ENCODE measurements at regions not wholly inside any gene's neighbourhood (a gene's known extent, or its start where the extent isn't known, plus 50 kb on each side); places are given as distances from the start of the nearest gene placed in this dataset.

DNA sequence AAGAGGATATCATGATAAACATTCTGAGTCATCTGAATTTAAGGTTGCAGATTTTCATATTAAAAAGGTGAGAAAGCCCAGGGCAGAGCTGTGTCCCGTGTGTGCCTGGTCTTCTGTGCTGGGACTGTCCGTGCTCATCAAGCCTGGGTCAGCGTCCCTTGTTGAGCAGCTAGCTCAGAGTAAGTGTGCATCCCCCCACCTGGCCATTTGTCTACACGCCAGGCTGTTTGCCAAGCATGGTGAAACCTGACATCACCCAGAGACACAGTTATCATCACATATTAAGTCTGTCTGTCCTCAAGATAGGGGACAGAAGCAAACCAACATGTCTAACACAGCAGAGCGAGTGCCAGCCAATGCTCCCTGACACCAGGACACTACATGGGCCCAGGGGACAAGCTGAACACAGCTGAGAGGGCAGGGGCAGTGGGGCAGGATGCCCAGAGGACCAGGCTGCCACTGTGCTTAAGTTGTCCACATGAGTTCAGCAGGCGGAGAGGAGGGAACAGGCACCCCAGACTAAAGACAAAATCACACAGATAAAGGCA lies 57.9 kb upstream of the CNEP1R1 start:
- TF ChIP-seq, protein P1, sequence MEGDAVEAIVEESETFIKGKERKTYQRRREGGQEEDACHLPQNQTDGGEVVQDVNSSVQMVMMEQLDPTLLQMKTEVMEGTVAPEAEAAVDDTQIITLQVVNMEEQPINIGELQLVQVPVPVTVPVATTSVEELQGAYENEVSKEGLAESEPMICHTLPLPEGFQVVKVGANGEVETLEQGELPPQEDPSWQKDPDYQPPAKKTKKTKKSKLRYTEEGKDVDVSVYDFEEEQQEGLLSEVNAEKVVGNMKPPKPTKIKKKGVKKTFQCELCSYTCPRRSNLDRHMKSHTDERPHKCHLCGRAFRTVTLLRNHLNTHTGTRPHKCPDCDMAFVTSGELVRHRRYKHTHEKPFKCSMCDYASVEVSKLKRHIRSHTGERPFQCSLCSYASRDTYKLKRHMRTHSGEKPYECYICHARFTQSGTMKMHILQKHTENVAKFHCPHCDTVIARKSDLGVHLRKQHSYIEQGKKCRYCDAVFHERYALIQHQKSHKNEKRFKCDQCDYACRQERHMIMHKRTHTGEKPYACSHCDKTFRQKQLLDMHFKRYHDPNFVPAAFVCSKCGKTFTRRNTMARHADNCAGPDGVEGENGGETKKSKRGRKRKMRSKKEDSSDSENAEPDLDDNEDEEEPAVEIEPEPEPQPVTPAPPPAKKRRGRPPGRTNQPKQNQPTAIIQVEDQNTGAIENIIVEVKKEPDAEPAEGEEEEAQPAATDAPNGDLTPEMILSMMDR (IDR thresholded peaks at IDR 0.05 in 8 of 11, conservative IDR thresholded peaks at IDR 0.05 in 3 of 11): no peak
- TF ChIP-seq POLR2AphosphoS5 (IDR thresholded peaks at IDR 0.05): no peak
- TF ChIP-seq POLR2A (IDR thresholded peaks at IDR 0.05): no peak
- intact Hi-C loops (cut with DNase I; ENCODE audit: low total_unique reads): no loop called here
- H3K27ac ChIP-seq: no peak overlapping the region
- DNase-seq: no peak
- H3K27me3 ChIP-seq (replicated peaks in 1 of 7): peaks cover 0 to 30% (median 9%) of the 10 kb centered on the region in 7 donors
- WGBS, 5 donors: 72 to 83% (median 80%) methylated on average over 6 of the region's 6 CpGs
- H3K9me3 ChIP-seq: no peaks in the 10 kb centered on the region
- H3K4me3 ChIP-seq: no peak overlapping the region
- H3K36me3 ChIP-seq: no peaks in the 10 kb centered on the region
- H3K4me1 ChIP-seq: no peaks in the 10 kb centered on the region

DNA sequence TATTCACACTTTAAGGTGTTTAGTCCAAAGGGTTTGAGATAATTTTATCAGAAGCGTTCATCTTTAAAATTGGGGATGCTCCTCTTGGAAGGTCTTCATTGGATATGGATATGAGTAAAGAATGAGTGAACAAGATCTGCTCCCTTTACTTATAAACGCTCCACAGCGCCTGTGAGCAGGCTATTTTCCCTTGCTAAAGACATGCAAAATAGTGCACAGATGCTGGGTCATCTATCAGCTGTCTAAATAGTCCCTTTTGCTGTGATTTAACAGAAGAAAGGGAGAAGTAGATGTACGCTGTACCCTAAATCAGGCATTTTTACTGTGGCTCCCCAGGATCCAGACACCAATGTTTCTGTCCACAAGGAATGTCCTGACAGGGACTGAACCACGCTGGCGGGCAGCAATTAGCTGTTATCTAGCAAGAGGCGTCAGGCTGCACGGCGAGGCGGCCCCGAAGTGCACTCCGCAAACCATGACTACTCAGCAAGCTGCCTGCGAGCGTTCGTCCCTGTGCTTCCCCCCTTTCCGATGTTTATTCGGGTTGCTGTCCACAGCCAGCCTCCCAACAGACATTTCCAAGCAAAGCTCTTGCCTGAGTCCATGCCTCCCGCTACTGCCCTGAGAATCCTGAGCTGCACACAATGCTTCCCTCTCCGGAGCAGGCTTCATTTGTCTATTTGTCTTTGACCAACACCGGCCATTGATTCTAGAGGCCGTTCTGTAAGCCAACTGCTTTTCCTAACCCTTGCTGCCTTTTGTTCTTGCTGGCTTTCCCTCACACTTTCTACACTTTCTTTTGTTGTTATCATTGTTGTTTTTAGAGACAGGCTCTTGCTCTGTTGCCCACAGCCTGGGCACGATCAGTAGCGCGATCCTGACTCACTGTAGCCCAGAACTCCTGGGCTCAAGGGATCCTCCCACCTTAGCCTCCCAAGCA lies 55.7 kb upstream of the CNEP1R1 start:
- Histone ChIP-seq H3K4me3 (no peak overlapping the region), H3K27me3 (replicated peaks in 1 of 7) (peaks cover 0 to 30% (median 9%) of the 10 kb centered on the region in 7 donors), H3K9me3 (no peaks in the 10 kb centered on the region), H3K36me3 (no peaks in the 10 kb centered on the region), H3K4me1 (no peaks in the 10 kb centered on the region), H3K27ac (no peak overlapping the region)
- TF ChIP-seq, protein P1 (IDR thresholded peaks at IDR 0.05 in 8 of 11, conservative IDR thresholded peaks at IDR 0.05 in 3 of 11): no peak
- TF ChIP-seq POLR2AphosphoS5 (IDR thresholded peaks at IDR 0.05) (no peak), POLR2A (IDR thresholded peaks at IDR 0.05) (no peak)
- 36 to 65% (median 44%) methylated on average over 24 of the region's 24 CpGs for WGBS, 5 donors
- intact Hi-C loops (cut with DNase I; ENCODE audit: low total_unique reads): no loop called here
- DNase-seq: no peak

DNA sequence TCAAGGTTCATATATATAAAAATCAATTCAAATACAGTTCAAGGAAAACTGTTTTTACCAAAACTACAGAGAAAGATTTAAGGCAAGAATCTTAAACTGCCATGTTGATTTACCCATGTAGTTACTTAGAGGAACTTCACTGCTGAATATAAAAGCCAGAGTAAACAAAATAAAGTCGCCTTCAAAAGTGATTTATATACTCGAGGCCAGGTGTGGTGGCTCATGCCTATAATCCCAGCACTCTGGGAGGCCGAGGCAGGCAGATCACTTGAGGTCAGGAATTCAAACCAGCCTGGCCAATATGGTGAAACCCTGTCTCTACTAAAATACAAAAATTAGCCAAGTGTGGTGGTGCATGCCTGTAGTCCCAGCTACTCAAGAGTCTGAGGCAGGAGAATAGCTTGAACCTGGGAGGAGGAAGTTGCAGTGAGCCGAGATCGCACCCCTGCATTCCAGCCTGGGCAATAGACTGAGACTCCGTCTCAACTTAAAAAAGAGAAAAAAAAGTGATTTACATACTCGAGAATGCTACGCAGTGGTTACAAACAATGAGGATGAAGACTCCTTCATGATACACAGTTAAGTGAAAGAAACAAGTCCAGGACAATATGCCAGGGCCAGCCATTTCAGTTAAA lies 54.1 kb upstream of the CNEP1R1 start:
- Histone ChIP-seq H3K9me3 (no peaks in the 10 kb centered on the region), H3K27ac (no peak overlapping the region), H3K4me1 (no peaks in the 10 kb centered on the region), H3K27me3 (replicated peaks in 1 of 7) (peaks cover 0 to 26% (median 9%) of the 10 kb centered on the region in 7 donors), H3K4me3 (no peak overlapping the region), H3K36me3 (no peaks in the 10 kb centered on the region)
- no peak for DNase-seq
- intact Hi-C loops (cut with DNase I; ENCODE audit: low total_unique reads): no loop called here
- TF ChIP-seq, protein P1 (IDR thresholded peaks at IDR 0.05 in 8 of 11, conservative IDR thresholded peaks at IDR 0.05 in 3 of 11): no peak
- TF ChIP-seq POLR2A (IDR thresholded peaks at IDR 0.05): no peak
- 72 to 87% (median 83%) methylated on average over 8 of the region's 8 CpGs for WGBS, 5 donors

DNA sequence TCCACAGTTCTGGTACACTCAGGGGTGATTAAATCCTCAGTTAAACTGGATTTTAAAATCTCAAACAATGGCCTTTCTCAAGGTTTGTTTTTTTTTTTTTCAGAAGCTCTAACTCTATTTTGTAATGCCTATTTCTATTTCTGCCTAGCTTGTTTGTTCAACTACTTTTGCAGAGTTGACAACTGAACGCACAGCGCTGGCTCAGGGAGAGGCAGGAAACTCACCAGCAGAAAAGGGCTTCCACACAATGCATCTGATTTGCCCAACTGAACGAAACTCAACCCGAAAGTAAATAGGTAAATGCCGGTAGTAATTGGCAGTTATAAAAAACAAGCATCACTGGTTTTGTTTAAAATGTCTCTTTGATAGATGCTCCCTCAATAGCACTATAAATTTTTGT lies 52.7 kb upstream of the CNEP1R1 start:
- H3K4me3 ChIP-seq: no peak overlapping the region
- intact Hi-C loops (cut with DNase I; ENCODE audit: low total_unique reads): no loop called here
- peaks cover 0 to 26% (median 9%) of the 10 kb centered on the region in 7 donors for H3K27me3 ChIP-seq (replicated peaks in 1 of 7)
- TF ChIP-seq POLR2AphosphoS5 (IDR thresholded peaks at IDR 0.05) (no peak), POLR2A (IDR thresholded peaks at IDR 0.05) (no peak)
- TF ChIP-seq, protein P1 (IDR thresholded peaks at IDR 0.05 in 8 of 11, conservative IDR thresholded peaks at IDR 0.05 in 3 of 11): no peak
- WGBS, 5 donors: 77 to 85% (median 83%) methylated on average over 5 of the region's 5 CpGs
- no peak overlapping the region for H3K27ac ChIP-seq
- no peaks in the 10 kb centered on the region for H3K36me3 ChIP-seq
- H3K9me3 ChIP-seq: peaks cover 0 to 5% (median under 1%) of the 10 kb centered on the region in 8 donors
- no peak for DNase-seq
- no peaks in the 10 kb centered on the region for H3K4me1 ChIP-seq
